ENCODE measurements at regions not wholly inside any gene's neighbourhood (a gene's known extent, or its start where the extent isn't known, plus 50 kb on each side); places are given as distances from the start of the nearest gene placed in this dataset.

- Histone ChIP-seq H3K9me3 (peaks cover 0 to 15% (median 0%) of the 10 kb centered on the region in 8 donors), H3K27me3 (replicated peaks in 1 of 7) (no peaks in the 10 kb centered on the region), H3K4me1 (no peaks in the 10 kb centered on the region), H3K36me3 (no peaks in the 10 kb centered on the region), H3K27ac (no peak overlapping the region), H3K4me3 (no peak overlapping the region)
- intact Hi-C loops (cut with DNase I; ENCODE audit: low total_unique reads): no loop called here
- 61 to 80% (median 74%) methylated on average over 3 of the region's 3 CpGs for WGBS, 5 donors
- no peak for DNase-seq
- no peak for TF ChIP-seq POLR2A (IDR thresholded peaks at IDR 0.05)
- no peak for TF ChIP-seq CTCF (IDR thresholded peaks at IDR 0.05 in 8 of 11, conservative IDR thresholded peaks at IDR 0.05 in 3 of 11)
- TF ChIP-seq POLR2AphosphoS5 (IDR thresholded peaks at IDR 0.05): no peak
Observed at GRCh38 chr18:60804415-60804814, 431.8 kb upstream of the MC4R start.

DNA sequence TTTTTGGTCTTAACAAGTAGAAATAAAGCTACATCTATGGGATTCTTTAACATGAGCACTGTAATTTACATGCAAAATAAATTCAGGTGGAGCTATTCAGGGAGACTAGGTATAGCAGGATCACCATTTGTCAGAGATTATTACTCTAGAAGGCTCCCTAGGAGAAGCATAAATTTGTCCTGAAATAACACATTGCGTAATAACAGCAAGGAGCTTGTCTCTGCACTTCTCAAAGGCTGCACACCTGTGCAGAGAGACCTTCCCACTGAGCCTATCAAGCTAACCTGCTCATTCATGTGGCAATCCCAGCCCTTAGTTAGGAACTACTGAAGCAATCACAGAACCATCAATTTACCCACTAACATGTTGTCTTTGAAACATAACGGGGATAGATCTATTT, 437.4 kb upstream of the MC4R start:
- H3K4me1 ChIP-seq: no peaks in the 10 kb centered on the region
- no peak overlapping the region for H3K27ac ChIP-seq
- no peak for DNase-seq
- H3K27me3 ChIP-seq (replicated peaks in 1 of 7): no peaks in the 10 kb centered on the region
- TF ChIP-seq POLR2AphosphoS5 (IDR thresholded peaks at IDR 0.05) (no peak), POLR2A (IDR thresholded peaks at IDR 0.05) (no peak), CTCF (IDR thresholded peaks at IDR 0.05 in 8 of 11, conservative IDR thresholded peaks at IDR 0.05 in 3 of 11) (no peak)
- H3K9me3 ChIP-seq: no peaks in the 10 kb centered on the region
- intact Hi-C loops (cut with DNase I; ENCODE audit: low total_unique reads): no loop called here
- WGBS, 5 donors: 82 to 95% (median 83%) methylated on average over 2 of the region's 2 CpGs
- no peak overlapping the region for H3K4me3 ChIP-seq
- no peaks in the 10 kb centered on the region for H3K36me3 ChIP-seq

DNA sequence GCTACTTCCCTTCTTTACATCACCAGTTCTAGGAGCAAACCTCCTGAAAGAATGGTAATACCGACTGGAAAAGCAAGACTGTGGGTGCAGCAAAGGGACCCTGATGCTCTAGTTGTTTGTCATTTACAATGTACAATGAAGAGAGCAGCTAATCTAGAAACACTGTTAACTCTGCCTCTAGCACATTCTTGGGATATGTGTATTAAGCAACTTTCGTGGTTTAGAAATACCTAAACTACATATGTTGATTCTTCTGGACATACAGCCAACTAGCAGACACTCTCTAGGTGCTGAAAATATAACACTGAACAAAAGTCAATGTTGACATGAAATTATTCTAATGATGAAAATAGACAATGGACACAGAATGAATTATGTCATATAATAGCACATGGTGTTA, 440.3 kb upstream of the MC4R start:
- 64 to 78% (median 69%) methylated on average over 2 of the region's 2 CpGs for WGBS, 5 donors
- H3K9me3 ChIP-seq: no peaks in the 10 kb centered on the region
- H3K4me1 ChIP-seq: no peaks in the 10 kb centered on the region
- H3K4me3 ChIP-seq: no peak overlapping the region
- H3K36me3 ChIP-seq: no peaks in the 10 kb centered on the region
- no peaks in the 10 kb centered on the region for H3K27me3 ChIP-seq (replicated peaks in 1 of 7)
- intact Hi-C loops (cut with DNase I; ENCODE audit: low total_unique reads): no loop called here
- no peak overlapping the region for H3K27ac ChIP-seq
- DNase-seq: no peak
- TF ChIP-seq POLR2AphosphoS5 (IDR thresholded peaks at IDR 0.05): no peak
- no peak for TF ChIP-seq POLR2A (IDR thresholded peaks at IDR 0.05)
- TF ChIP-seq CTCF (IDR thresholded peaks at IDR 0.05 in 8 of 11, conservative IDR thresholded peaks at IDR 0.05 in 3 of 11): no peak

- H3K4me1 ChIP-seq: no peaks in the 10 kb centered on the region
- H3K9me3 ChIP-seq: no peaks in the 10 kb centered on the region
- no peak overlapping the region for H3K27ac ChIP-seq
- 61 to 80% (median 70%) methylated on average over 2 of the region's 2 CpGs for WGBS, 5 donors
- DNase-seq: no peak
- no peak overlapping the region for H3K4me3 ChIP-seq
- no peak for TF ChIP-seq CTCF (IDR thresholded peaks at IDR 0.05 in 8 of 11, conservative IDR thresholded peaks at IDR 0.05 in 3 of 11)
- TF ChIP-seq POLR2AphosphoS5 (IDR thresholded peaks at IDR 0.05): no peak
- no peak for TF ChIP-seq POLR2A (IDR thresholded peaks at IDR 0.05)
- no peaks in the 10 kb centered on the region for H3K36me3 ChIP-seq
- H3K27me3 ChIP-seq (replicated peaks in 1 of 7): no peaks in the 10 kb centered on the region
- intact Hi-C loops (cut with DNase I; ENCODE audit: low total_unique reads): no loop called here
Observed at GRCh38 chr18:60826346-60826745, 453.8 kb upstream of the MC4R start.
